Endothelial cell of umbilical vein (primary cell): ENCODE measurements at regions not wholly inside any gene's neighbourhood (a gene's known extent, or its start where the extent isn't known, plus 50 kb on each side); places are given as distances from the start of the nearest gene placed in this dataset.

Experiments
- EZH2 ChIP-seq: IDR thresholded peaks from 2 replicates; pipeline ENCODE4 v1.6.1; 2012; ENCODE audit warnings: borderline replicate concordance, low read depth, mild to moderate bottlenecking, moderate library complexity, low read length, inconsistent platforms; ENCODE audit not compliant: severe bottlenecking
- MYC ChIP-seq: IDR thresholded peaks from one replicate; pipeline ENCODE4 v1.6.1; 2011; ENCODE audit warnings: mild to moderate bottlenecking, low read depth, low read length
- POLR2A ChIP-seq: IDR thresholded peaks from 2 replicates; pipeline ENCODE4 v1.6.1; 2012; ENCODE audit warnings: low read depth, mild to moderate bottlenecking, control low read depth, low read length
- TF ChIP-seq, protein P1 (sequence below), 2 donors: IDR thresholded peaks; 1 replicate in 1 of 2; 2 replicates in 1 of 2; pipeline ENCODE4 v1.5.1; 2011; ENCODE audit warnings: low read length in 2 of 2, mild to moderate bottlenecking in 2 of 2, moderate library complexity in 2 of 2, control low read depth in 1 of 2, inconsistent platforms in 1 of 2, low read depth in 1 of 2; ENCODE audit not compliant: insufficient read depth in 1 of 2; ENCODE audit errors: extremely low read depth in 1 of 2

DNA sequence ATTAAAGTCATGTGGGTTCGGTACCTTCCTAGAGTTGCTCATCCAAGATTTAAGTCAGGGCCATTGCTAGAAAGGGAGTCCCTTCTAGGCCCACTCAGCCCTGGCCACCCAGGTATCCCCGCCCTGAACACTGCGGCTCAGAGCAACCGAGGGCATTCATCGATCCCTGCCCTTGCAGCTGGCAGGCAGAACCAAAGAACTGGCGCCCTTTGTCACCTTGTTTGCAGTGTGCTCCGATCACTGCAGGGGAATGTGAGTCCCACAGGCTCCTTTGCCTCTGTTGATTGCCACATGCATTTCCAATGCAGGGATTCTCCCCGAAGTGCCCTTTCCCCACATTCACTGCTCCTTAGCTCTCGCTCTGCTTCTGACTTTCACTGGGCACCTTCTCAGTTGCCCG is 108.5 kb downstream of the CMPK2 start:
- TF ChIP-seq POLR2A = no peak
- TF ChIP-seq, protein P1, sequence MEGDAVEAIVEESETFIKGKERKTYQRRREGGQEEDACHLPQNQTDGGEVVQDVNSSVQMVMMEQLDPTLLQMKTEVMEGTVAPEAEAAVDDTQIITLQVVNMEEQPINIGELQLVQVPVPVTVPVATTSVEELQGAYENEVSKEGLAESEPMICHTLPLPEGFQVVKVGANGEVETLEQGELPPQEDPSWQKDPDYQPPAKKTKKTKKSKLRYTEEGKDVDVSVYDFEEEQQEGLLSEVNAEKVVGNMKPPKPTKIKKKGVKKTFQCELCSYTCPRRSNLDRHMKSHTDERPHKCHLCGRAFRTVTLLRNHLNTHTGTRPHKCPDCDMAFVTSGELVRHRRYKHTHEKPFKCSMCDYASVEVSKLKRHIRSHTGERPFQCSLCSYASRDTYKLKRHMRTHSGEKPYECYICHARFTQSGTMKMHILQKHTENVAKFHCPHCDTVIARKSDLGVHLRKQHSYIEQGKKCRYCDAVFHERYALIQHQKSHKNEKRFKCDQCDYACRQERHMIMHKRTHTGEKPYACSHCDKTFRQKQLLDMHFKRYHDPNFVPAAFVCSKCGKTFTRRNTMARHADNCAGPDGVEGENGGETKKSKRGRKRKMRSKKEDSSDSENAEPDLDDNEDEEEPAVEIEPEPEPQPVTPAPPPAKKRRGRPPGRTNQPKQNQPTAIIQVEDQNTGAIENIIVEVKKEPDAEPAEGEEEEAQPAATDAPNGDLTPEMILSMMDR (IDR thresholded peaks at IDR 0.05; ENCODE audit: extremely low read depth in 1 of 2, insufficient read depth in 1 of 2, low read depth in 1 of 2, low read length in 2 of 2) = no peak
- TF ChIP-seq EZH2 = no peak
- TF ChIP-seq MYC = no peak
